Tibial nerve (tissue), 4 donors: ENCODE measurements at regions not wholly inside any gene's neighbourhood (a gene's known extent, or its start where the extent isn't known, plus 50 kb on each side); places are given as distances from the start of the nearest gene placed in this dataset.

Source experiments
- DNase-seq, 2 donors: peaks; one replicate each; pipeline ENCODE4 v3.0.0-alpha.2; 2019; ENCODE audit warnings: low spot score in 2 of 2
- H3K27ac ChIP-seq, 4 donors: fragments of 200-600 bp; sonication (generic) in 3 of 4; one replicate each; pipeline ENCODE4 v1.5.1; 2017 to 2019; ENCODE audit warnings: mild to moderate bottlenecking in 1 of 4
- H3K27me3 ChIP-seq, 2 donors: fragments of 200-600 bp; sonication (generic) in 1 of 2; one replicate each; pipeline versions ENCODE4 v1.5.1 to v1.6.0; 2017 to 2019
- H3K36me3 ChIP-seq, 3 donors: fragments of 200-600 bp; sonication (generic); one replicate each; pipeline ENCODE4 v1.5.1; 2018 to 2019
- H3K4me1 ChIP-seq, 4 donors: fragments of 200-600 bp; sonication (generic) in 3 of 4; one replicate each; pipeline ENCODE4 v1.5.1; 2017 to 2019
- H3K4me3 ChIP-seq, 4 donors: fragments of 200-600 bp; sonication (generic) in 3 of 4; one replicate each; pipeline ENCODE4 v1.5.1; 2017 to 2019; ENCODE audit warnings: mild to moderate bottlenecking in 1 of 4, moderate library complexity in 1 of 4
- H3K9me3 ChIP-seq, 4 donors: fragments of 200-600 bp; sonication (generic) in 3 of 4; one replicate each; pipeline ENCODE4 v1.5.1; 2017 to 2019
- EP300 ChIP-seq, 2 donors: sonication (generic); formaldehyde crosslinking; IDR thresholded peaks; one replicate each; pipeline ENCODE4 v1.6.1; 2017; ENCODE audit warnings: antibody characterized with exemption in 2 of 2, mild to moderate bottlenecking in 1 of 2
- POLR2A ChIP-seq, 2 donors: fragments of 450-650 bp; IDR thresholded peaks; one replicate each; pipeline ENCODE4 v1.6.1; 2017; ENCODE audit warnings: antibody characterized with exemption in 2 of 2, mild to moderate bottlenecking in 2 of 2, moderate library complexity in 2 of 2
- WGBS, 2 donors: methylation state at CpG; one replicate each; pipeline ENCODE4 v1.1.5; 2018; 5-methylcytosine and 5-hydroxymethylcytosine counted together
- TF ChIP-seq, protein P1 (sequence below), 5 experiments: fragments of 200-600 bp in 3 of 5; fragments of 450-650 bp in 2 of 5; sonication (generic) in 3 of 5; IDR thresholded peaks; one replicate each; pipeline ENCODE4 v1.5.1; 2016 to 2019; ENCODE audit warnings: antibody characterized with exemption in 5 of 5, mild to moderate bottlenecking in 3 of 5, moderate library complexity in 2 of 5

DNA sequence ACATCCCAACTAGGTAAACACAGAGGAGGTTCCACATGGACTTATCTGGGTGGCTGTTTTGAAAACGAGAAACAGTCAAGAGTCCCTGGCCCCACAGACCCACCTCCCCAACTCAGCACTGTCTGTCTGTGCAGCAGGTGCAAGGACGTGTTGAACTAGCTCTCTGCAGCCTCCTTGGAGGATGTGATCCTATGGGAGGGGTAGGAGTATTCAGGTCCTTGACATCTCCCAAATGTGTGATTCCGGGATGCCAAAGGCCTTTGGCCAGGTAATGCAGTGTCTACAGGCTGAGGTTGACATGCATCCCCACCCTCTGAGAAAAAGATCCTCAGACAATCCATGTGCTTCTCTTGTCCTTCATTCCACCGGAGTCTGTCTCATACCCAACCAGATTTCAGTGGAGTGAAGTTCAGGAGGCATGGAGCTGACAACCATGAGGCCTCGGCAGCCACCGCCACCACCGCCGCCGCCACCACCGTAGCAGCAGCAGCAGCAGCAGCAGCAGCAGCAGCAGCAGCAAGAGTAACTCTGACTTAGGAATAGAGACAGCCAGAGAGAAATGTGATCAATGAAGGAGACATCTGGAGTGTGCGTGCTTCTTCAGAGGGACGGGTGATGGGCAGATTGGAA lies 151.6 kb upstream of the CAMK1G start:
- peaks cover 0 to 6% (median 0%) of the 10 kb centered on the region in 4 donors for H3K4me1 ChIP-seq
- no peak overlapping the region for H3K4me3 ChIP-seq
- H3K9me3 ChIP-seq = no peaks in the 10 kb centered on the region
- DNase-seq = no peak
- no peak for TF ChIP-seq EP300 (IDR thresholded peaks at IDR 0.05)
- no peaks in the 10 kb centered on the region for H3K36me3 ChIP-seq
- no peaks in the 10 kb centered on the region for H3K27me3 ChIP-seq
- H3K27ac ChIP-seq = no peak overlapping the region
- 83 to 92% methylated on average over 12 of the region's 12 CpGs for WGBS, 2 donors

DNA sequence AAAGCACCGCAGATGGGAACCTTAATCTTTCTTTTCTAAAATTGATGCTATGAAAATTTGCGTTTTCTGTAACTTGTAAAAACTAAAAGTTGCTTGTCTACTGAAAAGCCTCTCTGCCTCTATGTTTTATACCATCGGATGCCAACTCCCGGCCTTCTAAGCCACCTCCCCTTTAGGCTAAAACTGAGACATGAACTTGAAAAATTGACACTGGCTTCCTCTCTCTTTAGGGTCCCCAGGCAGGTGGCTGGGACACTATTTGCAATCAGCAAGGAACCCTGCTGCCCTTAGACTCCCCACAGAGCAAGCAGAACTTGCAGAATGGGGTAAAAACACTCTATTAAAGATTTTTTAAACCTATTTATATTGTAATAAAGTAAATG lies 151.1 kb upstream of the CAMK1G start:
- no peak overlapping the region for H3K27ac ChIP-seq
- H3K9me3 ChIP-seq = no peaks in the 10 kb centered on the region
- H3K36me3 ChIP-seq = no peaks in the 10 kb centered on the region
- no peak overlapping the region for H3K4me3 ChIP-seq
- 75 to 83% methylated on average over 4 of the region's 4 CpGs for WGBS, 2 donors
- peaks cover 0 to 6% (median 0%) of the 10 kb centered on the region in 4 donors for H3K4me1 ChIP-seq
- no peaks in the 10 kb centered on the region for H3K27me3 ChIP-seq
- TF ChIP-seq, protein P1, sequence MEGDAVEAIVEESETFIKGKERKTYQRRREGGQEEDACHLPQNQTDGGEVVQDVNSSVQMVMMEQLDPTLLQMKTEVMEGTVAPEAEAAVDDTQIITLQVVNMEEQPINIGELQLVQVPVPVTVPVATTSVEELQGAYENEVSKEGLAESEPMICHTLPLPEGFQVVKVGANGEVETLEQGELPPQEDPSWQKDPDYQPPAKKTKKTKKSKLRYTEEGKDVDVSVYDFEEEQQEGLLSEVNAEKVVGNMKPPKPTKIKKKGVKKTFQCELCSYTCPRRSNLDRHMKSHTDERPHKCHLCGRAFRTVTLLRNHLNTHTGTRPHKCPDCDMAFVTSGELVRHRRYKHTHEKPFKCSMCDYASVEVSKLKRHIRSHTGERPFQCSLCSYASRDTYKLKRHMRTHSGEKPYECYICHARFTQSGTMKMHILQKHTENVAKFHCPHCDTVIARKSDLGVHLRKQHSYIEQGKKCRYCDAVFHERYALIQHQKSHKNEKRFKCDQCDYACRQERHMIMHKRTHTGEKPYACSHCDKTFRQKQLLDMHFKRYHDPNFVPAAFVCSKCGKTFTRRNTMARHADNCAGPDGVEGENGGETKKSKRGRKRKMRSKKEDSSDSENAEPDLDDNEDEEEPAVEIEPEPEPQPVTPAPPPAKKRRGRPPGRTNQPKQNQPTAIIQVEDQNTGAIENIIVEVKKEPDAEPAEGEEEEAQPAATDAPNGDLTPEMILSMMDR (IDR thresholded peaks at IDR 0.05) = no peak
- no peak for TF ChIP-seq EP300 (IDR thresholded peaks at IDR 0.05)
- TF ChIP-seq POLR2A (IDR thresholded peaks at IDR 0.05) = no peak
- no peak for DNase-seq

DNA sequence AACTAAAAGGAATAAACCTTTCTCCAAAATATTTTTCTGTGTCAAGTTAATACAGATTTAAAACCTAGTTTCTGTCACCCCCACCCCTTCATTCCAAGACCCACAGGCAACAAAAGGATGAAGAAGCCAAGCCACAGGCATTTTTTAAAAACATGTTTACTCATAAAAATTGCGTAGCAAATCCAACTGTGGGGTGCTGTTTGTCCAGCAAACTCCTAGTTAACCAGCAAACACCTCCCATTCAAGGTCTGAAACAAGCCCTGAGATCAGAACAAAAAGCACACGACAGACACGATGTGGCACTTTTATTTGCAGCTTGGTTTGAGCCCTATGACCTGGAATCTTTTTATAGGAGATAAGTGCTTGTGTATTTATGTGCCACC lies 149.9 kb upstream of the CAMK1G start:
- H3K27ac ChIP-seq = no peak overlapping the region
- 25 to 32% methylated on average over 3 of the region's 3 CpGs for WGBS, 2 donors
- no peak for TF ChIP-seq POLR2A (IDR thresholded peaks at IDR 0.05)
- no peak for TF ChIP-seq EP300 (IDR thresholded peaks at IDR 0.05)
- TF ChIP-seq, protein P1 (IDR thresholded peaks at IDR 0.05) = no peak

DNA sequence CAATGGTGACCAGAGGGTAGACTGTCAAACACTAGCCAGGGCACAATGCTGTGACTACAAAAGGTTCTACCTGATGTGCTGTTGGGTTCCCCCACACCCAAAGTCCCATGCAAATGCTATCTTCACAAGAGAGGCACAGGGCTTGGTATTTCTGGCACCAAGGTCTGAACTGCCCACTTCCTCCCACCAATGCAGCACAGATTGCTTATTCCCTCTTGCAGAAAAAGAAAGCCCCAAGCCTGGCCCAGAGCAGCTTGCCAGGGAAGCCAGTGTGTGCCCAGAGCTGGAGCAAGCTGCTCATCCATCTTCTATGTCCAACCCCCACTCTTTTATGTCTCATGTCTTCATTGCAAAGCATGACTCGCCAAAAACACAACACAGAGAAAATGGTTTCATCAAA lies 149.4 kb upstream of the CAMK1G start:
- TF ChIP-seq, protein P1 (IDR thresholded peaks at IDR 0.05) = no peak
- TF ChIP-seq EP300 (IDR thresholded peaks at IDR 0.05) (no peak), POLR2A (IDR thresholded peaks at IDR 0.05) (no peak)
- H3K4me3 ChIP-seq = no peak overlapping the region
- no peaks in the 10 kb centered on the region for H3K9me3 ChIP-seq
- no peaks in the 10 kb centered on the region for H3K36me3 ChIP-seq
- no peaks in the 10 kb centered on the region for H3K27me3 ChIP-seq
- no peak for DNase-seq
- H3K4me1 ChIP-seq = peaks cover 0 to 6% (median 0%) of the 10 kb centered on the region in 4 donors
- no peak overlapping the region for H3K27ac ChIP-seq
- WGBS, 2 donors = 52 to 59% methylated on average over 1 of the region's 1 CpG

More for the DNA sequence above, 149.9 kb upstream of the CAMK1G start:
- Histone ChIP-seq H3K27me3 (no peaks in the 10 kb centered on the region), H3K4me3 (no peak overlapping the region), H3K9me3 (no peaks in the 10 kb centered on the region), H3K36me3 (no peaks in the 10 kb centered on the region), H3K4me1 (peaks cover 0 to 6% (median 0%) of the 10 kb centered on the region in 4 donors)
- no peak for DNase-seq

DNA sequence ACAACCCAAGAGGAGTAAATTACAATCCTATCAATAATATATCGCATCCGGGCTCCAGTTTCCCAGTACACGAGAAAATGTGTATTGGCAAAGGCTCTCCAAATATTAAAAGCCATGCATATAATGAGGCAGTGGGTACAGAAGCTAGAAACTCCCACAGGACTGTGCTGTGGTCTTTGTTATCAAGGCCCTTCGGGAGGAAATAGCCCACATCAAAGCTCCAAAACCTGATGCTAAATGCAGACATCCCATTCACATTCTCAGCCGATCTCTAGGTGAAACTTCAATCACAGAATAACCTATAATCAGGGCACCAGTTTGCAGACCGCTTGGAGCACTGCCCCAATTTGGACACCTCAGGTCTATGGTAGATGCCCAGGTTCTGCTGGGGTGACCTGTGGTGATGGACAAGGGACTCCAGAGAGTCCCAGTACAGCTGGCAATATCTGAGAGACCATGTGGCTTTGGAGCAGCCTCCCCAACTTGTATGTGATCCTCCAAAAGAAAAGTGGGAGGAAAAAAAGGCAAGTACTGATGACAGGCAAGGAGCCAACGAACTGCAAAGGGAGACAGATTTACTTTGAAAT lies 148.8 kb upstream of the CAMK1G start:
- 63 to 68% methylated on average over 7 of the region's 7 CpGs for WGBS, 2 donors

More for the DNA sequence above, 148.8 kb upstream of the CAMK1G start:
- Histone ChIP-seq H3K27ac (no peak overlapping the region), H3K36me3 (no peaks in the 10 kb centered on the region), H3K9me3 (no peaks in the 10 kb centered on the region), H3K4me3 (no peak overlapping the region), H3K4me1 (peaks cover 0 to 6% (median 0%) of the 10 kb centered on the region in 4 donors), H3K27me3 (no peaks in the 10 kb centered on the region)
- DNase-seq = no peak
- TF ChIP-seq EP300 (IDR thresholded peaks at IDR 0.05) (no peak), POLR2A (IDR thresholded peaks at IDR 0.05) (no peak)
- TF ChIP-seq, protein P1 (IDR thresholded peaks at IDR 0.05) = no peak
